Breast epithelium (tissue), 3 donors: ENCODE measurements at regions not wholly inside any gene's neighbourhood (a gene's known extent, or its start where the extent isn't known, plus 50 kb on each side); places are given as distances from the start of the nearest gene placed in this dataset.

Experiments
- POLR2A ChIP-seq: fragments of 450-650 bp; IDR thresholded peaks from one replicate; pipeline ENCODE4 v1.6.1; 2016; ENCODE audit warnings: antibody characterized with exemption, mild to moderate bottlenecking, moderate library complexity
- POLR2AphosphoS5 ChIP-seq, 3 donors: sonication (generic); formaldehyde crosslinking; IDR thresholded peaks; one replicate each; pipeline ENCODE4 v1.6.1; 2017; ENCODE audit warnings: antibody characterized with exemption in 3 of 3

- TF ChIP-seq POLR2A (no peak), POLR2AphosphoS5 (IDR thresholded peaks at IDR 0.05) (no peak)
These were observed 358.2 kb downstream of the IRS2 start for GRCh38 chr13:109428146-109428545.
